ENCODE measurements at regions not wholly inside any gene's neighbourhood (a gene's known extent, or its start where the extent isn't known, plus 50 kb on each side); places are given as distances from the start of the nearest gene placed in this dataset.

- Histone ChIP-seq H3K23me2 (ENCODE audit: insufficient read length, low read depth, low read length, poor library complexity, severe bottlenecking) (no peaks in the 10 kb centered on the region), H2AK5ac (ENCODE audit: insufficient read length, low read length) (no peak overlapping the region), H3K4me1 (ENCODE audit: insufficient read depth, low read length) (peaks cover 2% of the 10 kb centered on the region; the same call in 1 of the 2 replicates), H4K91ac (ENCODE audit: insufficient read length, low read depth, low read length) (no peak overlapping the region), H3K4me2 (ENCODE audit: insufficient read depth, insufficient read length, low read length) (no peak overlapping the region), H2BK20ac (ENCODE audit: low read depth, low read length, poor library complexity, severe bottlenecking) (no peak overlapping the region), H4K5ac (ENCODE audit: insufficient read length, low read depth, low read length) (no peak overlapping the region), H4K8ac (replicated peaks; ENCODE audit: insufficient read length, low read depth, low read length) (no peak overlapping the region), H3K27ac (ENCODE audit: insufficient read length, low read depth, low read length) (no peak overlapping the region), H3K4ac (ENCODE audit: low read depth, low read length) (no peak overlapping the region), H3K27me3 (ENCODE audit: insufficient read depth, low read length) (no peaks in the 10 kb centered on the region), H3K23ac (ENCODE audit: insufficient read length, low read depth, low read length) (no peak overlapping the region), H3T11ph (ENCODE audit: low read length) (no peak overlapping the region), H3K18ac (ENCODE audit: insufficient read length, low read depth, low read length) (no peak overlapping the region), H3K56ac (ENCODE audit: insufficient read length, low read depth, low read length) (no peak overlapping the region), H2AFZ (ENCODE audit: low read length) (no peak overlapping the region), H3K9ac (ENCODE audit: extremely low read depth, insufficient read length, low read length) (no peak overlapping the region), H2BK12ac (ENCODE audit: insufficient read length, low read depth, low read length) (no peak overlapping the region), H2BK15ac (ENCODE audit: low read depth, low read length) (no peak overlapping the region), H2BK120ac (ENCODE audit: low read depth, low read length, poor library complexity, severe bottlenecking) (no peak overlapping the region), H3K14ac (ENCODE audit: insufficient read depth, low read length) (no peak overlapping the region), H3K79me1 (ENCODE audit: insufficient read depth, low read depth, low read length, poor library complexity, severe bottlenecking) (no peaks in the 10 kb centered on the region), H2BK5ac (ENCODE audit: insufficient read length, low read length) (no peak overlapping the region), H3K79me2 (ENCODE audit: insufficient read depth, low read length) (no peaks in the 10 kb centered on the region), H3K9me3 (ENCODE audit: control insufficient read depth, low read depth, low read length) (no peaks in the 10 kb centered on the region), H4K20me1 (ENCODE audit: control insufficient read depth, insufficient read depth, insufficient read length) (no peaks in the 10 kb centered on the region)
- no peaks in the 10 kb centered on the region; a peak in 1 of 5 replicates for H3K9me3 Mint-ChIP-seq
- H3K27me3 Mint-ChIP-seq (ENCODE audit: low read depth) = no peaks in the 10 kb centered on the region
- no peak overlapping the region for H3K4me3 Mint-ChIP-seq
- peaks cover 14 to 19% of the 10 kb centered on the region in 2 experiments for H3K4me1 Mint-ChIP-seq
- peak overlapping the region in 1 of 3 experiments; percentile 90; a peak in 1 of 7 replicates for H3K27ac Mint-ChIP-seq
- no peaks in the 10 kb centered on the region for H3K36me3 Mint-ChIP-seq (ENCODE audit: insufficient read depth in 1 of 3, low read depth in 3 of 3)
- peak; percentile 62 for DNase-seq
- WGBS (ENCODE audit: extremely low coverage, insufficient read length, low lambda C conversion rate) = no CpG with 5 or more reads among the region's 12 CpGs
- peak; percentile 55 for TF ChIP-seq CTCF (conservative IDR thresholded peaks at IDR 0.05)
Observed at GRCh38 chr17:5838661-5839300, 231.4 kb upstream of the WSCD1 start.
